Right lobe of liver (tissue), 4 donors: ENCODE measurements at regions not wholly inside any gene's neighbourhood (a gene's known extent, or its start where the extent isn't known, plus 50 kb on each side); places are given as distances from the start of the nearest gene placed in this dataset.

Experiments used
- CTCF ChIP-seq, 4 donors: fragments of 200-600 bp in 3 of 4; fragments of 450-650 bp in 1 of 4; IDR thresholded peaks; one replicate each; pipeline versions ENCODE4 v1.5.1 to v1.8.0; 2016 to 2022; ENCODE audit warnings: antibody characterized with exemption in 4 of 4, mild to moderate bottlenecking in 2 of 4
- POLR2A ChIP-seq: fragments of 450-650 bp; IDR thresholded peaks from one replicate; pipeline ENCODE4 v1.6.1; 2017; ENCODE audit warnings: antibody characterized with exemption, mild to moderate bottlenecking
- donor health status: DM: no; HTN: no; CAD: no.
- donor health status: DM: no; HTN: no; CAD: no.
- donor health status: DM: no; HTN: yes; CAD: no.

DNA sequence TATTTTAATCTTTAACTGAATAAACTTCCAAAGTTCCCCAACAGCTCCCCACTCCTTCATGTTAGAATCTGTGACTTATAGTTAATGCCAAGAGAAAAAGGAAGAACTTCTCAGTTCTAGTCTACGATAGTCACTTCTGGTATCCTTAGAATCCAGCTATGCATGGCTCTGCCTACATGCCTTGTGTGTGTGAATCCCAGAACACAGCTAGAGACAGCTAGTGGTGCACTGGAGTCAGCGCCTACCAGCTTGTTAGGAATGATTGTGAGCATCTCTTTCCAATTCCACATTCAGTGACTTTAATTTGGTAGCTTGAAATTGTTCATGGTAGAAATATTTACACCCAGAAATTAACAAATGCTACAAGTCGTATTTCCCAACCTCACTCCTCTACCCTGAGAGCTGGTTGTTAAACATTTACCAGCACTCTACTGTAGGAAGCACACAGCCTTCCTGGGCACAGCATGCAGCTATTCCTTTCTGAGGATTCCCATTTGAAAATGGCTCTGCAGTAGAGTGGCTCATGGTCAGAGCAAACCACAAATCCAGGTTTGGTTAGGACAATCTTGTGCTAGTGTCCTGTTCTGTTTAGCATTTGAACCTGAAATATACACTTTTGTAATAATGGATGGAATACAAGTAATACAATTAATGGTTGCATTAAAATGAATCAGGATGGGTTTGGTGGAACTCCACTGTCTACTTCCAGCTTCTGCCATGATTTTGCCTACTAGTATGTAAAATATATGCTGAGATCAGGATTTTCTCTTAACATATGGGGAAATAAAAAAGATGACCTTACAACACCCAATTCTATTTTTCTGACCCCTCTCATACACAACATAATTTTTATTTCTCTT, 371.0 kb upstream of the GBE1 start:
- TF ChIP-seq CTCF (IDR thresholded peaks at IDR 0.05) (no peak), POLR2A (no peak)
